Esophagus muscularis mucosa (tissue), 3 donors: ENCODE measurements at regions not wholly inside any gene's neighbourhood (a gene's known extent, or its start where the extent isn't known, plus 50 kb on each side); places are given as distances from the start of the nearest gene placed in this dataset.

Experiments used
- CTCF ChIP-seq, 3 experiments: fragments of 200-600 bp in 2 of 3; fragments of 450-650 bp in 1 of 3; sonication (generic) in 2 of 3; IDR thresholded peaks; one replicate each; pipeline ENCODE4 v1.5.1; 2017 to 2019; ENCODE audit warnings: antibody characterized with exemption in 3 of 3, mild to moderate bottlenecking in 2 of 3, moderate library complexity in 1 of 3
- POLR2A ChIP-seq: fragments of 450-650 bp; IDR thresholded peaks from one replicate; pipeline ENCODE4 v1.6.1; 2017; ENCODE audit warnings: antibody characterized with exemption, moderate library complexity, mild to moderate bottlenecking, low read depth
- POLR2AphosphoS5 ChIP-seq, 2 donors: sonication (generic); formaldehyde crosslinking; IDR thresholded peaks; one replicate each; pipeline ENCODE4 v1.6.1; 2017; ENCODE audit warnings: antibody characterized with exemption in 2 of 2

GRCh38 chr17:65349916-65350315 lies 211.5 kb downstream of the AXIN2 start:
- TF ChIP-seq CTCF (IDR thresholded peaks at IDR 0.05) (no peak), POLR2A (no peak), POLR2AphosphoS5 (IDR thresholded peaks at IDR 0.05) (no peak)
